SU-DHL-6 (cell line): ENCODE measurements at regions not wholly inside any gene's neighbourhood (a gene's known extent, or its start where the extent isn't known, plus 50 kb on each side); places are given as distances from the start of the nearest gene placed in this dataset.

ENCODE experiments used
- EZH2phosphoT487 ChIP-seq: fragments of 200-600 bp; sonication (generic), shearing (Covaris generic); conservative IDR thresholded peaks from 2 replicates; pipeline ENCODE4 v1.6.1; 2018; ENCODE audit warnings: mild to moderate bottlenecking, antibody characterized with exemption, low read length, moderate library complexity, mixed read lengths
- TF ChIP-seq, protein P1 (sequence below): fragments of 200-600 bp; sonication (generic); IDR thresholded peaks from one replicate; pipeline ENCODE4 v1.5.1; 2017; ENCODE audit warnings: antibody characterized with exemption, mild to moderate bottlenecking, low read length, moderate library complexity; ENCODE audit not compliant: insufficient read depth, poor library complexity, severe bottlenecking

DNA sequence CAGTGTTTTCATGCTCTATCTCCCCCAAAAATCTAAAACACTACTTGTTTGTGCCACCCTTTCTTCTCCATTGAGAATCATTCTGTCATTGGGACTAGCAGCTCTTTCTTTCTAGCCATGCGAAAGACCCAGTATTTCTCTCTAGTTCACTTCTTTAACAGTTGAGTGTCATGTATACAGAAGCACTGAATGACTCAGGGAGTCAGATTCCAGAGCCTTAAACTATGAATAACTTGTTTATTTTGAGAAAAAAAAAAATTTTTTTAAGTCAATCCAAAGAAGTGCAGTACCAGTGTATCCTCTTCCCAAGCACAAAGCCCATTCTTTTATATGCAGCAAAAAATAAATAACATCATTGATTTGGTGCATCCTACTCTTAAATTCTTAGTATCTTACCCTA lies 415.4 kb upstream of the GRAMD2B start:
- TF ChIP-seq, protein P1, sequence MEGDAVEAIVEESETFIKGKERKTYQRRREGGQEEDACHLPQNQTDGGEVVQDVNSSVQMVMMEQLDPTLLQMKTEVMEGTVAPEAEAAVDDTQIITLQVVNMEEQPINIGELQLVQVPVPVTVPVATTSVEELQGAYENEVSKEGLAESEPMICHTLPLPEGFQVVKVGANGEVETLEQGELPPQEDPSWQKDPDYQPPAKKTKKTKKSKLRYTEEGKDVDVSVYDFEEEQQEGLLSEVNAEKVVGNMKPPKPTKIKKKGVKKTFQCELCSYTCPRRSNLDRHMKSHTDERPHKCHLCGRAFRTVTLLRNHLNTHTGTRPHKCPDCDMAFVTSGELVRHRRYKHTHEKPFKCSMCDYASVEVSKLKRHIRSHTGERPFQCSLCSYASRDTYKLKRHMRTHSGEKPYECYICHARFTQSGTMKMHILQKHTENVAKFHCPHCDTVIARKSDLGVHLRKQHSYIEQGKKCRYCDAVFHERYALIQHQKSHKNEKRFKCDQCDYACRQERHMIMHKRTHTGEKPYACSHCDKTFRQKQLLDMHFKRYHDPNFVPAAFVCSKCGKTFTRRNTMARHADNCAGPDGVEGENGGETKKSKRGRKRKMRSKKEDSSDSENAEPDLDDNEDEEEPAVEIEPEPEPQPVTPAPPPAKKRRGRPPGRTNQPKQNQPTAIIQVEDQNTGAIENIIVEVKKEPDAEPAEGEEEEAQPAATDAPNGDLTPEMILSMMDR, result no peak
- TF ChIP-seq EZH2phosphoT487, result no peak
